Stomach smooth muscle (tissue), 2 donors: ENCODE measurements at regions not wholly inside any gene's neighbourhood (a gene's known extent, or its start where the extent isn't known, plus 50 kb on each side); places are given as distances from the start of the nearest gene placed in this dataset.

Experiments used
- H3K27ac ChIP-seq: one replicate; pipeline ENCODE4 v1.7.0; 2013; ENCODE audit warnings: mild to moderate bottlenecking, low read length, inconsistent platforms
- H3K27me3 ChIP-seq, 2 donors: one replicate each; pipeline ENCODE4 v1.7.0; 2013; ENCODE audit warnings: low read length in 2 of 2; ENCODE audit not compliant: insufficient read depth in 2 of 2, control insufficient read depth in 1 of 2
- H3K36me3 ChIP-seq, 2 donors: one replicate each; pipeline ENCODE4 v1.7.0; 2013; ENCODE audit warnings: low read length in 2 of 2; ENCODE audit not compliant: control insufficient read depth in 2 of 2, insufficient read depth in 2 of 2
- H3K4me1 ChIP-seq: one replicate; pipeline ENCODE4 v1.7.0; 2013; ENCODE audit warnings: low read length; ENCODE audit not compliant: control insufficient read depth, insufficient read depth
- H3K4me3 ChIP-seq, 2 donors: one replicate each; pipeline ENCODE4 v1.7.0; 2013; ENCODE audit warnings: low read length in 2 of 2
- H3K9ac ChIP-seq, 2 donors: one replicate each; pipeline ENCODE4 v1.7.0; 2013; ENCODE audit warnings: low read length in 2 of 2, mild to moderate bottlenecking in 1 of 2
- H3K9me3 ChIP-seq, 2 donors: one replicate each; pipeline ENCODE4 v1.7.0; 2013; ENCODE audit warnings: low read length in 2 of 2; ENCODE audit not compliant: control insufficient read depth in 2 of 2
- donor health status: healthy.
- donor health status: Pancreatic carcinoma.

DNA sequence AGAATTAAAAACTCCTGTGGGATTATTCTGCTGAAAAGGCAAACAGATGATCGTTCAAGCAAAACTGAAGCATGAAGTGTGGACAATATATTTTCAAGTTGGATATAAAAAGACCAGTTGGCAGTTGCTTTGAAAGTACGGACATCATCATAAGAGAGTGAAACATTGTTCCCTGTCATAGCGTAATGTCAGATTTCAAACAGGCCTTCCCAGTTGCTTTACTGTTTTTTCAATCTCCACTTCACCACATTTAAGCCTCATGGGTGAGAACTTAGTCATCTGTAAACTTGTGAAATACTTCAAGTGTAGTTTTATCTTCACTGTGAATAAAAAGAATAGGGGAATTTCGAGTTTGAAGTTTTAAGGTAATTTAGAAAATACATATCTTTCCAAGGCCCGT lies 435.1 kb upstream of the CNTN3 start:
- Histone ChIP-seq H3K36me3 (no peaks in the 10 kb centered on the region), H3K9me3 (no peaks in the 10 kb centered on the region), H3K27me3 (no peaks in the 10 kb centered on the region), H3K4me3 (no peak overlapping the region), H3K9ac (no peak overlapping the region), H3K4me1 (no peaks in the 10 kb centered on the region), H3K27ac (no peak overlapping the region)

GRCh38 chr3:75059120-75059519 lies 444.7 kb upstream of the CNTN3 start:
- Histone ChIP-seq H3K4me3 (no peak overlapping the region), H3K36me3 (no peaks in the 10 kb centered on the region), H3K4me1 (no peaks in the 10 kb centered on the region), H3K27ac (no peak overlapping the region), H3K9me3 (no peaks in the 10 kb centered on the region), H3K9ac (no peak overlapping the region), H3K27me3 (no peaks in the 10 kb centered on the region)

- H3K9me3 ChIP-seq = no peaks in the 10 kb centered on the region
- H3K36me3 ChIP-seq = no peaks in the 10 kb centered on the region
- no peaks in the 10 kb centered on the region for H3K4me1 ChIP-seq
- H3K4me3 ChIP-seq = no peak overlapping the region
- no peaks in the 10 kb centered on the region for H3K27me3 ChIP-seq
- no peak overlapping the region for H3K27ac ChIP-seq
- H3K9ac ChIP-seq = no peak overlapping the region
Observed at GRCh38 chr3:75061806-75062205, 447.3 kb upstream of the CNTN3 start.

- H3K9me3 ChIP-seq = no peaks in the 10 kb centered on the region
- no peaks in the 10 kb centered on the region for H3K36me3 ChIP-seq
- no peak overlapping the region for H3K9ac ChIP-seq
- no peak overlapping the region for H3K4me3 ChIP-seq
- H3K4me1 ChIP-seq = no peaks in the 10 kb centered on the region
- H3K27ac ChIP-seq = no peak overlapping the region
- H3K27me3 ChIP-seq = no peaks in the 10 kb centered on the region
Observed at GRCh38 chr3:75075158-75075557, 460.7 kb upstream of the CNTN3 start.

DNA sequence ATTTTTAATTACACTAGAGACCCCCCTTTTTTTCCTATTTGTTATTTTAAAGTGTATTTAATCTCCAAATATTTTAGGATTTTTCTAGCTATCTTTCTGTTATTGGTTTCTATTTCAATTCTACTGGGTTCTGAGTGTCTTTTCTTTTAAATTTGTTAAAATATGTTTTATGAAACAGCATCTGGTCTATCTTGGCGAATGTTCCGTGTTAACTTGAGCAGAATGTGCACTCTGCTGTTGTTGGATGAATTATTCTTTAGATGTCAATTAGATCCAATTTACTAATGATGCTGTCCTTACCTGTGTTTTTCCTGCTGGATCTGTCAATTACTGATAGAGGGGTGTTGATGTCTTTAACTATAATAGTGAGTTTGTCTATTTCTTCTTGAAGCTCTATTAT lies 462.0 kb upstream of the CNTN3 start:
- Histone ChIP-seq H3K27ac (no peak overlapping the region), H3K4me1 (no peaks in the 10 kb centered on the region), H3K9me3 (no peaks in the 10 kb centered on the region), H3K36me3 (no peaks in the 10 kb centered on the region), H3K27me3 (no peaks in the 10 kb centered on the region), H3K9ac (no peak overlapping the region), H3K4me3 (no peak overlapping the region)

DNA sequence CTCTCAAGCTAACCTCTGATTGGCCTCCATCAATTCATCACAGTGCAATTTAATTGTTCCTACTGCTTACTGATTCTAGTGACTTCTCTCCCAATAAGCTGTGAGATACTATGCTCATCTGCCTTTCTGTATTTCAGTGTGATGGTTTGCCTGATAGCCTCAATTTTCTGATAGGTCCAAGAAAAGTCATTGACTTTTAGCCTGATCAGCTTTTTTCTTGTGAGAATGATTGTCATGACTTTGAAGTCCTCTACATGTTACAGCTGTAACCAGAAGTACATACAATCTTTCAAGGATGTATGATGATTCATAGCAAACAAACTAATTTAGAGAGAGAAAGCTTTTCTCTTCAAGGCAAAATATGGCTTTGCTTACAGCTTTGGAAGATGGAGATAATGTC lies 463.8 kb upstream of the CNTN3 start:
- Histone ChIP-seq H3K9ac (no peak overlapping the region), H3K4me1 (no peaks in the 10 kb centered on the region), H3K36me3 (no peaks in the 10 kb centered on the region), H3K4me3 (no peak overlapping the region), H3K9me3 (no peaks in the 10 kb centered on the region), H3K27me3 (no peaks in the 10 kb centered on the region), H3K27ac (no peak overlapping the region)

GRCh38 chr3:75082845-75083244 lies 468.4 kb upstream of the CNTN3 start:
- H3K36me3 ChIP-seq = no peaks in the 10 kb centered on the region
- no peaks in the 10 kb centered on the region for H3K4me1 ChIP-seq
- no peak overlapping the region for H3K27ac ChIP-seq
- no peak overlapping the region for H3K9ac ChIP-seq
- H3K9me3 ChIP-seq = no peaks in the 10 kb centered on the region
- H3K27me3 ChIP-seq = no peaks in the 10 kb centered on the region
- no peak overlapping the region for H3K4me3 ChIP-seq

DNA sequence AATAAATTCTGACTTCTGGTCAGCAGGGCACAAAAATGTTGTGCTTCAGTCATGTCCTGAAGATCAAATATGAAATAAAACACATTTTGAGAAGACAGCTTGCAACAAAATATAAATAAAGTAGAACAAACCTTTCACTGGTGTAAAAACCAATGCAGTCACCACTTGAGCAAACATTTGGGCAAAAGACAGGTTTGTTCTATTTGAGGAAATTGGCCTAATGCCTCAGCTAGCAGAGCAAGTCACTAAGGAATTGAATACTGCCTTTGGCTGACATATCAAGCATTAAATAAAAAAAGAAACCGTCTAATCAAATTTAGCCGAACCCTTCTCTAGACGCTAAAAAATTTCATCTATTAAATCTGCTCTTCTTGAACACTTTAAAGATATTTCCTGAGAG lies 475.4 kb upstream of the CNTN3 start:
- Histone ChIP-seq H3K9ac (no peak overlapping the region), H3K4me3 (no peak overlapping the region), H3K36me3 (no peaks in the 10 kb centered on the region), H3K27ac (no peak overlapping the region), H3K27me3 (no peaks in the 10 kb centered on the region), H3K4me1 (no peaks in the 10 kb centered on the region), H3K9me3 (no peaks in the 10 kb centered on the region)

GRCh38 chr3:75101329-75102147 lies 487.1 kb upstream of the CNTN3 start:
- Histone ChIP-seq H3K36me3 (no peaks in the 10 kb centered on the region), H3K9ac (no peak overlapping the region), H3K4me3 (no peak overlapping the region), H3K27ac (no peak overlapping the region), H3K9me3 (no peaks in the 10 kb centered on the region), H3K4me1 (no peaks in the 10 kb centered on the region), H3K27me3 (no peaks in the 10 kb centered on the region)

DNA sequence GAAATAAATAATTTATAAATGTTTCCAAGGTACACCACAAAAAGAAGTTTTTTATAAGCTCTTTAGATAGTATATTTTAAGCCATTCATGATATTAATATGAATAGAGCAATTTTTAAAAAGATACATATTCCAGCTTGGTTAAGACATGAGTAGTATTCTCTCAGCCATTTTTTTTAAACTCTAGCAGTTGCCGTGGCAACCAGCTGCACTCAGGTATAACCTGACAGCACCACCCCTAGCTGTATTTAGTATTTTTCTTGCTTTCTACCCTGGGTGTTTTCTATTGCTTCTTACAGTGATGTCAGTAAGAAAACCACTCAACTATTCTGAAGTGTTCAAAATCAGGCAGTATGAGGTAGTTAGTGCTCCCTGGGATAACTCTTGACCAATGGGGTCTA lies 496.3 kb upstream of the CNTN3 start:
- no peaks in the 10 kb centered on the region for H3K4me1 ChIP-seq
- no peak overlapping the region for H3K4me3 ChIP-seq
- no peaks in the 10 kb centered on the region for H3K36me3 ChIP-seq
- H3K9me3 ChIP-seq = no peaks in the 10 kb centered on the region
- no peak overlapping the region for H3K9ac ChIP-seq
- no peak overlapping the region for H3K27ac ChIP-seq
- H3K27me3 ChIP-seq = no peaks in the 10 kb centered on the region

GRCh38 chr3:75115695-75116094 lies 501.2 kb upstream of the CNTN3 start:
- Histone ChIP-seq H3K4me1 (no peaks in the 10 kb centered on the region), H3K9me3 (no peaks in the 10 kb centered on the region), H3K27ac (no peak overlapping the region), H3K27me3 (no peaks in the 10 kb centered on the region), H3K36me3 (no peaks in the 10 kb centered on the region), H3K4me3 (no peak overlapping the region), H3K9ac (no peak overlapping the region)
